HepG2 (cell line): ENCODE measurements at regions not wholly inside any gene's neighbourhood (a gene's known extent, or its start where the extent isn't known, plus 50 kb on each side); places are given as distances from the start of the nearest gene placed in this dataset.
"Not testable (repeated sequence)": the region's sequence is repeated elsewhere in the genome, so short reads cannot be mapped to it uniquely, and the experiment has no call there.

Experiments used
- JARID2 ChIP-seq: sonication (generic); formaldehyde crosslinking; IDR thresholded peaks from 2 replicates; pipeline ENCODE4 v1.8.1; 2023; ENCODE audit warnings: missing genetic modification reagents, inconsistent platforms; ENCODE audit not compliant: insufficient replicate concordance
- ZNF335 ChIP-seq: sonication (generic); formaldehyde crosslinking; IDR thresholded peaks from 2 replicates; pipeline ENCODE4 v1.4.0; 2020; ENCODE audit warnings: missing genetic modification reagents
- ZNF883 ChIP-seq: sonication (generic); formaldehyde crosslinking; IDR thresholded peaks from 2 replicates; pipeline ENCODE4 v1.5.1; 2020; ENCODE audit warnings: mild to moderate bottlenecking, missing genetic modification reagents; ENCODE audit errors: not compliant biosample characterization
- TF ChIP-seq, protein P1 (sequence below): sonication (generic); formaldehyde crosslinking; IDR thresholded peaks from 2 replicates; pipeline ENCODE4 v1.5.0; 2020; ENCODE audit warnings: missing genetic modification reagents

DNA sequence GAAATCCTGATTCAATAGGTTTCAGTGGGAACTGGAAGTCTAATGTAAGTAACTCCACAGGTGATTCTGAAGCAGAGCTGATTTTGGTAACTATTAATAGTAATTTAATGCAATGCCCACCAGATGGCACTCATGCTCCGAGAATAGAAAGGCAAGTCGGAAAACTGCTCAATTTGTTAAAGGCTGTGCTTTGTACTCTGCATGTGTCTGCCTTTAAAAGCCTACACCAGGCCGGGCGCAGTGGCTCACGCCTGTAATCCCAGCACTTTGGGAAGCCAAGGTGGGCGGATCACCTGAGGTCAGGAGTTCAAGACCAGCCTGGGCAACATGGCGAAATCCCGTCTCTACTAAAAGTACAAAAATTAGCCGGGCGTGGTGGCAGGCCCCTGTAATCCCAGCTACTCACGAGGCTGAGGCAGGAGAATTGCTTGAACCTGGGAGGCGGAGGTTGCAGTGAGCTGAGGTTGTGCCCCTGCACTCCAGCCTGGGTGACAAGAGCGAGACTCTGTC lies 80.1 kb downstream of the OR13A1 start:
- TF ChIP-seq, protein P1, sequence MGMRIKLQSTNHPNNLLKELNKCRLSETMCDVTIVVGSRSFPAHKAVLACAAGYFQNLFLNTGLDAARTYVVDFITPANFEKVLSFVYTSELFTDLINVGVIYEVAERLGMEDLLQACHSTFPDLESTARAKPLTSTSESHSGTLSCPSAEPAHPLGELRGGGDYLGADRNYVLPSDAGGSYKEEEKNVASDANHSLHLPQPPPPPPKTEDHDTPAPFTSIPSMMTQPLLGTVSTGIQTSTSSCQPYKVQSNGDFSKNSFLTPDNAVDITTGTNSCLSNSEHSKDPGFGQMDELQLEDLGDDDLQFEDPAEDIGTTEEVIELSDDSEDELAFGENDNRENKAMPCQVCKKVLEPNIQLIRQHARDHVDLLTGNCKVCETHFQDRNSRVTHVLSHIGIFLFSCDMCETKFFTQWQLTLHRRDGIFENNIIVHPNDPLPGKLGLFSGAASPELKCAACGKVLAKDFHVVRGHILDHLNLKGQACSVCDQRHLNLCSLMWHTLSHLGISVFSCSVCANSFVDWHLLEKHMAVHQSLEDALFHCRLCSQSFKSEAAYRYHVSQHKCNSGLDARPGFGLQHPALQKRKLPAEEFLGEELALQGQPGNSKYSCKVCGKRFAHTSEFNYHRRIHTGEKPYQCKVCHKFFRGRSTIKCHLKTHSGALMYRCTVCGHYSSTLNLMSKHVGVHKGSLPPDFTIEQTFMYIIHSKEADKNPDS (CRISPR knock-in tag) = not testable (repeated sequence)
- TF ChIP-seq ZNF883; JARID2 (CRISPR knock-in tag); ZNF335 (CRISPR knock-in tag): not testable (repeated sequence)
